GM12878 (cell line): ENCODE measurements at regions not wholly inside any gene's neighbourhood (a gene's known extent, or its start where the extent isn't known, plus 50 kb on each side); places are given as distances from the start of the nearest gene placed in this dataset.

Experiments
- ATAC-seq: fragments of 200-7000 bp; cut with Tn5 transposase; 3 replicates; pipeline ENCODE4 v1.9.1; 2020; ENCODE audit warnings: mild to moderate bottlenecking, moderate library complexity
- BruUV-seq: library from RNA; stranded (reverse); fragments of 400-500 nt; replicated peaks from 2 replicates; lab custom pipeline; 2021; lab: Mats Ljungman, UMichigan
- CTCF ChIA-PET: fragments of 300-600 bp; sonication (Branson Sonifier 250); formaldehyde crosslinking; extraction: SDS; loops from one replicate; lab custom pipeline; 2021; ENCODE audit warnings: inconsistent platforms; lab: Yijun Ruan, JAX
- POLR2A ChIA-PET: fragments of 350-600 bp; formaldehyde crosslinking; extraction: SDS; loops from one replicate; lab custom pipeline; 2021; ENCODE audit warnings: inconsistent platforms; lab: Charles Lee
- RAD21 ChIA-PET: fragments of 300-600 bp; sonication (Branson Sonifier 250); formaldehyde crosslinking; loops from one replicate; lab custom pipeline; 2023; ENCODE audit warnings: antibody characterized with exemption; ENCODE audit not compliant: unreplicated experiment; lab: Charles Lee
- SMC1A ChIA-PET: fragments of 300-600 bp; sonication (Branson Sonifier 250); formaldehyde crosslinking; loops from one replicate; lab custom pipeline; 2023; ENCODE audit not compliant: unreplicated experiment, uncharacterized antibody; lab: Charles Lee
- DNase-seq: peaks from one replicate; pipeline ENCODE4 v3.0.0-alpha.2; 2011; ENCODE audit warnings: low read depth, low spot score
- FAIRE-seq: peaks from 3 replicates; lab custom pipeline; 2011; peaks lifted over from hg19 to GRCh38; lab: Jason Lieb, UNC
- H2AFZ ChIP-seq: 2 replicates; pipeline ENCODE4 v1.6.0; 2011; ENCODE audit warnings: low read depth, low read length, control low read depth; ENCODE audit not compliant: control insufficient read depth
- H3K27ac ChIP-seq: 2 replicates; pipeline ENCODE4 v1.5.1; 2011; ENCODE audit warnings: control low read depth; ENCODE audit not compliant: control insufficient read depth, insufficient read depth
- H3K27me3 ChIP-seq, 2 experiments: replicated peaks in 1 of 2; 2 replicates each; pipeline versions ENCODE4 v1.6.0 to v1.6.1; 2011; ENCODE audit warnings: low read length in 1 of 2; ENCODE audit not compliant: control insufficient read depth in 2 of 2, insufficient read depth in 2 of 2
- H3K36me3 ChIP-seq, 2 experiments: 2 replicates each; pipeline ENCODE4 v1.5.1; 2011; ENCODE audit warnings: low read length in 1 of 2; ENCODE audit not compliant: control insufficient read depth in 2 of 2, insufficient read depth in 2 of 2
- H3K4me1 ChIP-seq: 2 replicates; pipeline ENCODE4 v1.6.1; 2011; ENCODE audit warnings: mild to moderate bottlenecking, low read length, moderate library complexity, mixed read lengths; ENCODE audit not compliant: control insufficient read depth, insufficient read depth
- H3K4me2 ChIP-seq: 2 replicates; pipeline ENCODE4 v1.6.0; 2011; ENCODE audit warnings: control low read depth; ENCODE audit not compliant: control insufficient read depth, insufficient read depth
- H3K4me3 ChIP-seq: fragments of 200-600 bp; sonication (generic); 2 replicates; pipeline ENCODE4 v1.5.1; 2016
- H3K79me2 ChIP-seq: 2 replicates; pipeline ENCODE4 v1.6.0; 2011; ENCODE audit warnings: low read length; ENCODE audit not compliant: control insufficient read depth, insufficient read depth
- H3K9ac ChIP-seq: 2 replicates; pipeline ENCODE4 v1.8.0; 2011; ENCODE audit warnings: low read length, control low read depth, mixed read lengths; ENCODE audit not compliant: control insufficient read depth, insufficient read depth
- H3K9me3 ChIP-seq: replicated peaks from 3 replicates; pipeline ENCODE4 v1.5.1; 2011; ENCODE audit warnings: mild to moderate bottlenecking, low read length; ENCODE audit not compliant: control insufficient read depth, insufficient read depth
- H4K20me1 ChIP-seq: 2 replicates; pipeline ENCODE4 v1.6.0; 2011; ENCODE audit not compliant: control insufficient read depth, insufficient read depth
- REST ChIP-seq: IDR thresholded peaks from 2 replicates; pipeline ENCODE4 v1.6.1; 2012; ENCODE audit warnings: mild to moderate bottlenecking, low read depth, low read length
- SIN3A ChIP-seq: IDR thresholded peaks from 2 replicates; pipeline ENCODE4 v1.6.1; 2012; ENCODE audit warnings: low read depth, low read length, improper control_type of control experiment
- TCF3 ChIP-seq: IDR thresholded peaks from 2 replicates; pipeline ENCODE4 v1.6.1; 2012; ENCODE audit warnings: low read depth, mild to moderate bottlenecking, low read length, borderline replicate concordance; ENCODE audit not compliant: insufficient read depth
- WGBS: methylation state at CpG from one replicate; pipeline ENCODE4 v1.1.6; 2016; ENCODE audit warnings: low lambda C conversion rate; ENCODE audit not compliant: insufficient replicate concordance, insufficient coverage; ENCODE audit errors: missing lambda C conversion rate; 5-methylcytosine and 5-hydroxymethylcytosine counted together
- in situ Hi-C: fragments of 300-500 bp; cut with MboI; formaldehyde crosslinking; loops from 9 replicates; pipeline ENCODE4 v1.14.3; 2018; ENCODE audit warnings: mixed read lengths
- intact Hi-C: fragments of 100-400 bp; cut with micrococcal nuclease; formaldehyde crosslinking; loops from one replicate; pipeline ENCODE4 v1.14.2; 2022; ENCODE audit not compliant: unreplicated experiment
- TF ChIP-seq, protein P1 (sequence below): fragments of 450-650 bp; IDR thresholded peaks from 2 replicates; pipeline ENCODE4 v1.6.1; 2017; ENCODE audit warnings: mild to moderate bottlenecking, moderate library complexity
- TF ChIP-seq, protein P2 (sequence below): fragments of 450-650 bp; IDR thresholded peaks from 2 replicates; pipeline ENCODE4 v1.6.1; 2017; ENCODE audit warnings: antibody characterized with exemption, mild to moderate bottlenecking, moderate library complexity
- TF ChIP-seq, protein P3 (sequence below): IDR thresholded peaks from 2 replicates; pipeline ENCODE4 v1.6.1; 2012; ENCODE audit warnings: low read depth, low read length, improper control_type of control experiment

DNA sequence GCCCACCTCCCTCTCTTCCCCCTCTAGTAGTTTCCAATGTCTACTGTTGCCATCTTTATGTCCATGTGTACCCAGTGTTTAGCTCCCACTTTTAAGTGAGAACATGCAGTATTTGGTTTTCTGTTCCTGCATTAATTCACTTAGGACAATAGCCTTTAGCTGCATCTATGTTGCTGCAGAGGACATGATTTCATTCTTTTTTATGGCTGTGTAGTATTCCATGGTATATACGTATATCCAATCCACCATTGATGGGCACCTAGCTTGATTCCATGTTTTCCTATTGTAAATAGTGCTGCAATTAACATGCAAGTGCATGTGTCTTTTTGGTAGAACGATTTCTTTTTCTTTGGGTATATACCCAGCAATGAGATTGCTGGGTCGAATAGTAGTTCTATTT lies 170.4 kb downstream of the NOC3L start:
- Histone ChIP-seq H3K79me2 (no peaks in the 10 kb centered on the region), H4K20me1 (no peaks in the 10 kb centered on the region), H3K9ac (no peak overlapping the region), H3K4me3 (no peak overlapping the region)
- RAD21 ChIA-PET = no interaction called here
- FAIRE-seq = no peak
- 21% methylated on average over 3 of the region's 3 CpGs for WGBS
- TF ChIP-seq, protein P1, sequence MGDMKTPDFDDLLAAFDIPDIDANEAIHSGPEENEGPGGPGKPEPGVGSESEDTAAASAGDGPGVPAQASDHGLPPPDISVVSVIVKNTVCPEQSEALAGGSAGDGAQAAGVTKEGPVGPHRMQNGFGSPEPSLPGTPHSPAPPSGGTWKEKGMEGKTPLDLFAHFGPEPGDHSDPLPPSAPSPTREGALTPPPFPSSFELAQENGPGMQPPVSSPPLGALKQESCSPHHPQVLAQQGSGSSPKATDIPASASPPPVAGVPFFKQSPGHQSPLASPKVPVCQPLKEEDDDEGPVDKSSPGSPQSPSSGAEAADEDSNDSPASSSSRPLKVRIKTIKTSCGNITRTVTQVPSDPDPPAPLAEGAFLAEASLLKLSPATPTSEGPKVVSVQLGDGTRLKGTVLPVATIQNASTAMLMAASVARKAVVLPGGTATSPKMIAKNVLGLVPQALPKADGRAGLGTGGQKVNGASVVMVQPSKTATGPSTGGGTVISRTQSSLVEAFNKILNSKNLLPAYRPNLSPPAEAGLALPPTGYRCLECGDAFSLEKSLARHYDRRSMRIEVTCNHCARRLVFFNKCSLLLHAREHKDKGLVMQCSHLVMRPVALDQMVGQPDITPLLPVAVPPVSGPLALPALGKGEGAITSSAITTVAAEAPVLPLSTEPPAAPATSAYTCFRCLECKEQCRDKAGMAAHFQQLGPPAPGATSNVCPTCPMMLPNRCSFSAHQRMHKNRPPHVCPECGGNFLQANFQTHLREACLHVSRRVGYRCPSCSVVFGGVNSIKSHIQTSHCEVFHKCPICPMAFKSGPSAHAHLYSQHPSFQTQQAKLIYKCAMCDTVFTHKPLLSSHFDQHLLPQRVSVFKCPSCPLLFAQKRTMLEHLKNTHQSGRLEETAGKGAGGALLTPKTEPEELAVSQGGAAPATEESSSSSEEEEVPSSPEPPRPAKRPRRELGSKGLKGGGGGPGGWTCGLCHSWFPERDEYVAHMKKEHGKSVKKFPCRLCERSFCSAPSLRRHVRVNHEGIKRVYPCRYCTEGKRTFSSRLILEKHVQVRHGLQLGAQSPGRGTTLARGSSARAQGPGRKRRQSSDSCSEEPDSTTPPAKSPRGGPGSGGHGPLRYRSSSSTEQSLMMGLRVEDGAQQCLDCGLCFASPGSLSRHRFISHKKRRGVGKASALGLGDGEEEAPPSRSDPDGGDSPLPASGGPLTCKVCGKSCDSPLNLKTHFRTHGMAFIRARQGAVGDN = no peak
- TF ChIP-seq, protein P2, sequence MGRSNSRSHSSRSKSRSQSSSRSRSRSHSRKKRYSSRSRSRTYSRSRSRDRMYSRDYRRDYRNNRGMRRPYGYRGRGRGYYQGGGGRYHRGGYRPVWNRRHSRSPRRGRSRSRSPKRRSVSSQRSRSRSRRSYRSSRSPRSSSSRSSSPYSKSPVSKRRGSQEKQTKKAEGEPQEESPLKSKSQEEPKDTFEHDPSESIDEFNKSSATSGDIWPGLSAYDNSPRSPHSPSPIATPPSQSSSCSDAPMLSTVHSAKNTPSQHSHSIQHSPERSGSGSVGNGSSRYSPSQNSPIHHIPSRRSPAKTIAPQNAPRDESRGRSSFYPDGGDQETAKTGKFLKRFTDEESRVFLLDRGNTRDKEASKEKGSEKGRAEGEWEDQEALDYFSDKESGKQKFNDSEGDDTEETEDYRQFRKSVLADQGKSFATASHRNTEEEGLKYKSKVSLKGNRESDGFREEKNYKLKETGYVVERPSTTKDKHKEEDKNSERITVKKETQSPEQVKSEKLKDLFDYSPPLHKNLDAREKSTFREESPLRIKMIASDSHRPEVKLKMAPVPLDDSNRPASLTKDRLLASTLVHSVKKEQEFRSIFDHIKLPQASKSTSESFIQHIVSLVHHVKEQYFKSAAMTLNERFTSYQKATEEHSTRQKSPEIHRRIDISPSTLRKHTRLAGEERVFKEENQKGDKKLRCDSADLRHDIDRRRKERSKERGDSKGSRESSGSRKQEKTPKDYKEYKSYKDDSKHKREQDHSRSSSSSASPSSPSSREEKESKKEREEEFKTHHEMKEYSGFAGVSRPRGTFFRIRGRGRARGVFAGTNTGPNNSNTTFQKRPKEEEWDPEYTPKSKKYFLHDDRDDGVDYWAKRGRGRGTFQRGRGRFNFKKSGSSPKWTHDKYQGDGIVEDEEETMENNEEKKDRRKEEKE = no peak
- no peak for TF ChIP-seq TCF3
- TF ChIP-seq, protein P3, sequence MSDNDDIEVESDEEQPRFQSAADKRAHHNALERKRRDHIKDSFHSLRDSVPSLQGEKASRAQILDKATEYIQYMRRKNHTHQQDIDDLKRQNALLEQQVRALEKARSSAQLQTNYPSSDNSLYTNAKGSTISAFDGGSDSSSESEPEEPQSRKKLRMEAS = no peak
- TF ChIP-seq REST = no peak
- TF ChIP-seq SIN3A = no peak
- TF ChIP-seq, all 136 proteins: peak for 0
- no peaks in the 10 kb centered on the region for H3K36me3 ChIP-seq
- intact Hi-C loops (no loop called here), in situ Hi-C loops (no loop called here)
- DNase-seq (no peak), ATAC-seq (no peak)
- ChIA-PET SMC1A (interaction anchor here (0.7 kb wide), 1 partner anchor 84 kb away, joined by 3 read pairs; no protein-coding TSS in a partner anchor), CTCF (no interaction called here), POLR2A (no interaction called here)
- no peaks in the 10 kb centered on the region for H3K4me1 ChIP-seq
- H2AFZ ChIP-seq = no peak overlapping the region
- no TSS peak for BruUV-seq
- no peaks in the 10 kb centered on the region for H3K9me3 ChIP-seq
- H3K4me2 ChIP-seq = no peak overlapping the region
- H3K27me3 ChIP-seq = no peaks in the 10 kb centered on the region
- H3K27ac ChIP-seq = no peak overlapping the region
